ENCODE measurements at regions not wholly inside any gene's neighbourhood (a gene's known extent, or its start where the extent isn't known, plus 50 kb on each side); places are given as distances from the start of the nearest gene placed in this dataset.
"Not testable (repeated sequence)": the region's sequence is repeated elsewhere in the genome, so short reads cannot be mapped to it uniquely, and the experiment has no call there.

DNA sequence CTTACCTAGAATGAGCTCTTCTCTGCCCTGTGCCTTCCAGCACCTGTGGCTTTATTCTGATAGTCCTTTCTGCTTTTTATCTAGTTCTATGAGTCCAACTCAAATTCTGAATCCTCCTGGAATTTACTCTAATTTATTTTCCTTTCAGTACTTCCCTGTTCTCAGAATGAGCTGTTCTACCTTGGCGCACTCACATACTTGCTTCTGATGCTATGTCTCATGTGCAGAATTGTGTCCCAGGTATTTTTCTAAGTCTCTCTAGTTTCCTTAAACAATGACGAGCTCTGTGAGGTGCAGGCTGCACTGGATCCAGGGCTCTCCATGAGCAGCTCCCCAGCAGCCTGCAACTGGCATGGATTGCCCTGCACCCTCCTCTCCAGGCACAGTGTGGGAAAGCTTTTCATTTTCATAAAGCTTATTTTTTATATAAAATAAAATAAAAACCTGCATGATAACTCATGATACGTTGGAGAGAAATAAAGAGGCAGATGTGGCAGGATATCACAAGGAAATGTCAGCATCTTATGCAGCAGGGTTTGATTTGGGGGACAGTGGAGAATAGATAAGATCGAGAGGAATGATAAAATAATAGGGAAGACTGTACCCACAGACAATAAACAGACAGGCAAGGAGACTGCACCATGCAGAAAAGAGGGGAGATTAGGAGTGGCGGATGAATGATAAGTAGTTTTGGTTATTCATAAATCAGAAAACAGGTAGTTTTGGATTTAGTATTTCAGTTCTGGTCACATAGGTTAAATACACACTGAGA lies 258.2 kb upstream of the POM121L12 start:
- DNase-seq (ENCODE audit: low spot score), result no peak

DNA sequence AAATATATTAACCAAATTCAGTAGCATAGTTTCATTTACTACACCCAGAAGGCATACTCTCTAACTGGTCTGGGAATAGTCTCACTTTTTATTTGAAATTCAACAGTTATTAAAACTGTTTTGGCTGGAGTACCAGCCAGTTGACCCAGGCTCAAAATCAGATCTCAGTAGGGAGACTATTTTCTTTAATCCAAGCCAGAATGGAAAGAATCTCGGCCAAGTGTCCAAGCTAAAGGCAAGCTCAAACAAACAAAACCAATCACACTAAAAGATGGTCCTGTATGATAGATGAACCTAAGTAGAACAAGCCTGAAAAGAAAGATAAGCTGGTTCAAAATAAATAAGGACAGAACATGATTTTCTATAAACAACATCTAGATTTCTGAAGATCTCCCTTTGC lies 259.6 kb upstream of the POM121L12 start:
- no peak for DNase-seq (ENCODE audit: low spot score)

DNA sequence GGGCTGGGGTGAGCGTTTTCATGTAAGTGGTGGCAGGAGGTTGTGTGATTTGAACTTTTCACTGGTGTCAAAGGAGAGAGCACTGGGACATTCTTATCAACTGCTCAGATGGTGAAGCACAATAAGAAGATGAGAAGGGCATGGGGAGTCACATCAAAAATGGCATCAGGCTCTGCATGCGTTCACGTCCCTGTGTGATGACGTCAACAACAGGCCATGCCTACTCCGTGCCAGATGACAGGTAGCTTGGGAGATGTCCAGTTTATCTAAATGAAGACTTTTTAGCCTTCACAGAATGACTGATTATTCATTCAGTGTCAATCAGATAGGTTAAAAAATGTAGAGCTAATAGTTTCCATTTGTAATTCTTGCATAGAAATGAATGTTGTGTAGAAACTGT lies 264.3 kb upstream of the POM121L12 start:
- no peak for DNase-seq (ENCODE audit: low spot score)

DNA sequence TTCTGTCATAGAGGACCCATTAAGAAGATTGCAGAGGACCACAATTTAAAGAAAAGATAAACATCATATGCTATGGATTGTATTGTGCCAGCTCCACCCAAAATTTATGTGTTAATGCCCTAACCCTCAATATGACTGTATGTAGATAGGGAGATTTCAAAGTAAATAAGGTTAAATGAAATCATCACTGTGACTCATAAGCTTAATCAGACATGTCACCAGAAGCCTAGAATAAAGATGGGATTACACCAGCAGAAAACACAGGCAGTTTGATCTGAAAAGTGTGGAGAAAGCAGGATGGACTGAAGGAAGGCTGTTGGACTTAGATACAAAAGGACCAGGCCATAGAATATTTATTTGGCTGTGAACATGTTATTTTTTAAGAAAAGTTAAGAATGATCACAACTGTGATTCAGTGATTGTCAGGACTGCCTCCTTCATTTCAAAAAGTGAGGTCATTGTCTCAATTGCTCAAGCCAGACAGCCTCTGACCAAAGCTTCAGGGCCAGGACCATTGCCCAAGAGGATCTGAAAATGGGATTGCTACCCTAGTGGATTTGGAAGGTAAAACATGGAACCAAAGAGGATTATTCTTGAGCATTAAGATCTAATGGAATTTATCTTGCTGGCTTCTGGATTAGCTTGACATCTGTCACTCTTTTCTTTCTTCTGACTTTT lies 270.8 kb upstream of the POM121L12 start:
- DNase-seq (ENCODE audit: low spot score), result peak; percentile 34

DNA sequence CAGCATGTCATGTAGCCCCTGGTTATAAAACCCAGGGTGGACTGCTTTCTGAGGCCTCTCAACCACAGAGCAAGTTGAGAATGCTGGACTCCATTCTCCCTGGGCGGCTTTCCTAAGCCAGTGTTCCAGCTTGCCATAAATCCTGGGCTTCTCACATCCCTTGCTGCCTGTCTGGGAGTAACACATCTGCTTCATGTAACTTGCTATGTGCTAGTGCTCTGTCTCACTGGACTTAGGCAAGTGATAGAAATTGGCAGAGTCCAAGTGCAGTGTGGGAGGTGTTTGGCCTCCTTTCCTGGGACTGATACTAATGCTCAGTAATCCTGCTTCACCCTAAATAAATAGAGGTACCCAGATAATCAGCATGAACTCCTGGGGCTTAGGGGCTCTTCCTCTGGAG lies 277.1 kb upstream of the POM121L12 start:
- DNase-seq (ENCODE audit: low spot score), result no peak

DNA sequence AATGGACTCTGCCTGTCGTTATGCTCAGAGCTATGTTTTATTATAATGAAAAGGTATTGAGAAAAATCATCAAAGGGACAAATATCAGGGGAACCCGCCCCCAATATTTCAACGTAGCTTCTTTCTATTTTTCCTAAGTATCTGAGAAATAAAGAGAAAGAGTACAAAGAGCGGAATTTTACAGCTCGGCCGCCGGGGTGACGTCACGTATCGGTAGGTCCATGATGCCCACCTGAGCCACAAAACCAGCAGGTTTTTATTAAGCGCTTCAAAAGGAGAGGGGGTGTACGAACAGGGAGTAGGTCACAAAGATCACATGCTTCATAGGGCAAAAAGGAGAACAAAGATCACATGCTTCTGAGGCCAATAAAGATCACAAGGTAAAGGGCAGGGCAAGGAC lies 281.6 kb upstream of the POM121L12 start:
- no peak for DNase-seq (ENCODE audit: low spot score)

DNA sequence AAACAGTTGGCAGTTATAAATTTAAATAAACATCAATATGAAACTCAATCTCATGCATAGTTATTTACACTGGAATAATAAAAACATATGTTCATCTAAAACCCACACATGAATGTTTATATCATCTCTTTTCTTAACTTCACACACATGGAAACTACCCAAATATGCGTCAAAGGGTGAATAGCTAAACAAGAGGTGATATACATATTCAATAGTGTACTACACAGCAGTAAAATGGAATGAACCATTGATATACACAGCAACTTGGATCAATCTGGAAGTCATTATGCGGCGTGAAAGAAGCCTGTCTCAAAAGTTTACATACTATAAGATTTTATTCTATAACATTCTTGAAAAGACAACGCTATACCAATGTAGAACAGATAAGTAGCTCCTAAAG lies 282.5 kb upstream of the POM121L12 start:
- no peak for DNase-seq (ENCODE audit: low spot score)

DNA sequence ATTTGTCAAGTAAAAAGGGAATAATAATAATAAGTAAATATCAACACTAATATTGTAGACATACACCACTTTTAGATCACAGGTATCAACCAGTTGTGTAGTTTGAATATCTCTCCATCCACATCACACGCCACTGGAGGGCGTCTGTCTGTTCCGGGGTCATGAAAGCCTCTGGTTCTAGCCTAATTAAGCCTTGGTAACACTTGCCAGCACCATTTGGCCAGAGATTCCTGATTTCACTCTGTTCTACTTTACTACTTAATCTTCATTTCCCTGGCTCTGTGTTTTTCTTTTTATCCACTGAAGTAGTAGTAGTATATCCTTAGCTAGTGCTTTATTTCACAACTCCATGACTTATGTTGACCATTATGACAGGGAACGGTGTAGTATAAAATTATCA lies 285.6 kb upstream of the POM121L12 start:
- no peak for DNase-seq (ENCODE audit: low spot score)

DNA sequence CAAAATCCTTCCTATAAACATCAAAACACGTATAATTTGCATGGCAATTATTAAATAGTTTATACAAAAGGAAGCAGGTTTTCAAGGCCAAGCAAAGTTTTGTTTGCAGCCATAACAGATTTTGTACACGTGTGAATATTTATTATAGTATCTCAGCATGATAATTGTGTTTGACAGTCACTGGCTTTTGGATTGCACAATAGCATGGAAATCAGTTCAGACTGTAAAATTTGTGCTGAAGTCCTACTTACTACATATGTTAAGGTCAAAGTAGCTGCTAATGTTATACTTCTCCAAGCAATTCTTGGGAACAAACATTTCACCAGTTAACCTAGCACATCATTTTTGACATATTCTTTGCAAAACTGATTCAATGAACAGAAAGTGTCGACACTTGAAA lies 287.6 kb upstream of the POM121L12 start:
- no peak for DNase-seq (ENCODE audit: low spot score)

DNA sequence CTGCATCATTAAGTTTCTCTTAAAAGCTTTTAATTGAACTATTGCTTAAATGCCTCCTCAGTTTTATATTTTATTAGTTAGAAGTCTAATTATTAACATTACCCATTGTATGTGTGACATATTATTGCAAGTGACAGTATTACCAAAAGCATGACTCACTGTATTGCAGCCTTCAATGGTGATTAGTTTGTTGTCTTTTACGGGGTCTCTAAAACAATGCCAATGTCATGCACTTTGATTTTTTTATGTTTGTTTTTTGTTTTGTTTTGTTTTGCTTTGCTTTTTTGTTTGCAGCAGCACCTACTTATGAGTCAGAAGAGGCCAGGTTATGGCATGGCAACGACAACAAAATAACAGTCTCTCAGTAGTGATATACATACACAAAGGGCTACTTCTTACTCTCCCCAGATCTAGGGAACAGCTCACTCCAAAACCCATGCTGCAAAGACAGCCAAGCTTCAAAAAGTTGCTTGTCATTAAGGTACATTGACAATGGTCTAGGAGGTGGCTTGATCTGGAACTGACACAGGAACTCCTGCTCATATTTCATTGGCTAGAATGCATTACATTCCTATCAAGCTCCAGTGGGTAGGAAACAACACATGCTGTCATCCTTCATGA lies 293.7 kb upstream of the POM121L12 start:
- no peak for DNase-seq (ENCODE audit: low spot score)

DNA sequence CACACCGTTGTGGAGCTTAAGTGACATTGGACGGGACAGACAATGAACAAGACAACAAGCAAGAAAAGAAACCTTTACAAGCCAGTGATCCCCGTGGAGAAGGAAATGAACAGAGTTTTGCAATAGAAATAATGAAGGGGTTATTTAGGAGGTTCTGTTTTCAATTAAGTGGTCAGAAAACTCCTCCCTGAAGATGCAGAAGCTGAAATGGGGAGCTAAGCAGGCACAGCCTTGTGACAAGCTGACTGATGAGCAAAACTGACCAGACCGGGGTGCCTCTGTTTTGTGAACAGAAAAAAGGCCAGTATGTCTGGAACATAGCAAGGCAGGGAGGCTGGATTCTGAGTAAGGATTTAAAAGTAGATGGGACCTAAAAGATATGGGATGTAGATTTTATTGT lies 299.8 kb upstream of the POM121L12 start:
- no peak for DNase-seq (ENCODE audit: low spot score)

DNA sequence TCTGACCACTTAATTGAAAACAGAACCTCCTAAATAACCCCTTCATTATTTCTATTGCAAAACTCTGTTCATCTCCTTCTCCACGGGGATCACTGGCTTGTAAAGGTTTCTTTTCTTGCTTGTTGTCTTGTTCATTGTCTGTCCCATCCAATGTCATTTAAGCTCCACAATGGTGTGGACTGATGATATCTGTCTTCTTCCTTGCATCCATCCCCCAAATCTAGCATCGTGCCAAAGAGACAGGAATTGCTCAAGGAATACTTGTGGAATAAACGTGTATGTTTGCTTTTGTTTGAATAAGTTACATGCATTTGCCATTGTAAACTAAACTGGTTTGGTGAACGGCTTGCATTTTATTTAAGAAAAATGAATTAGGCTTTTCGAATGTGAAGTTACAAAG lies 306.8 kb upstream of the POM121L12 start:
- DNase-seq (ENCODE audit: low spot score), result not testable (repeated sequence)

DNA sequence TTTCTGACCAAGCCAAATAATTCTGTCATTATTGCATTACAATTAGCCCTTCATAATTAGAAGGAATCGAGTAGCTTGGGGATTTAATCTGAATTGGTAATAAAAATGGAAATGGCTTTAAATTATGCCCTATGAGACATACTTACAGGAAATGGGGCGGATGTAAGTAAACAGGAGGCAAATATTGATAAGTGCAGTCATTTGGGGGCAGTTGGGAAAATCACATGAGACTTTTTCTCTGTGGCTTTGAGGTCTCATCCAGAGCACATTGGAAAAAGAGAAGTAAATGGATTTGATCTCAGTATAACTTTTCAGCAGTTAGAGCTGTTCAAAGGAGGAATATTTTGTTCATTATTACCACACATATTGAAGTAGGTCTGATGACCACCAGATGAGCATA lies 307.8 kb upstream of the POM121L12 start:
- DNase-seq (ENCODE audit: low spot score), result no peak

DNA sequence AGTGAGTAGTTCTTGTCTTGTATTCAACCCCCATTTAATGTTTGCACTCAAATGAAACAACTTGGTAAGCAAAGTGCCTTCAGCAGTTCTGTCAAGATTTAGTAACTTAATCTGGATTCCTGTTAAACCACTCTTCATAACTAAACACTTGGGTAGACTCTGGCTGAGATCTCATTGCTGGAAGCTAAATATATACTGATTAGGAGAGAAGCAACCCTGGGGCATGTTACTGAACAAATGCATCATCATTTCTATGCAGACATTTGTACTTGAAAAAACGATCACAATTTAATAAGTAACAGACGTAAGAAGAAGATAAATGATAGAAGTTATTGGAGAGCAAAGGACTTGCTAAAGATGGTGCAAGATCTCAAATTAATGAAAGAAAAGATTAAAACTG lies 308.4 kb upstream of the POM121L12 start:
- DNase-seq (ENCODE audit: low spot score), result no peak

DNA sequence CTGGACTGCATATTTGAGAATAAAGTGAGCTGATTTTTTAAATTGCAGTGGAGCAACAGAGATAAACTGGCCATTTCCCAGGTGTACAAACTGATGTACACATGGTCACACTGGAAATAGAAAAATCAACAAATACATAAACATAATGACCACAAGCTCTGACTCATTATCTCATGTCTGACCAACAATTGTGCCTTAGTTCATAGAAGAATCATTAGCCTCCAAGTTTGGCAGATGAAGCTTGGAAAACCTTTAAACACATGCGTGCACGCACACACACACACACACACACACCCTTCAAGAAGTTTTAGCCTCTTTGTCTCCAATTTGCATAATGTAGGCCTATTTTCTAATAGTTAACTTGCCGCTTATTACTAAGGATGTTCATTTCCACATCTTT lies 308.9 kb upstream of the POM121L12 start:
- no peak for DNase-seq (ENCODE audit: low spot score)

DNA sequence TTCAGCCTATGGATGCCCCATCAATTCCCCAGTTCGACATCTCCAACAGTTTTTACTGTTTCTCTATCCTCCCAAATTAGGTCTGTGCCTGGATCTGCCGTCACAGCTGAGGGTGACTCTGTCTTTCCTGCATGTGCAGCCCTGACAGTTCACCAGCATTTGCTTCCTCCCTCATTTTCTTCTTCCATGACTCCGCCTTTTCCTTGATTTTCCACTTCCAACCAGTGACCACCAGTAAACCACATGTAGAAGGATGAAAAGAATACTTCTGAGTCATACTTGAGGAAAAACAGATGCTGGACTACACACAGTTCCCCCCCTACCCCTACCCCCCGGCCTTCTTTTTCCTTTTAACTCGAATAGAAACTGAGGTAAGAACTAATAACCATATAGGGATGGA lies 311.8 kb upstream of the POM121L12 start:
- no peak for DNase-seq (ENCODE audit: low spot score)

DNA sequence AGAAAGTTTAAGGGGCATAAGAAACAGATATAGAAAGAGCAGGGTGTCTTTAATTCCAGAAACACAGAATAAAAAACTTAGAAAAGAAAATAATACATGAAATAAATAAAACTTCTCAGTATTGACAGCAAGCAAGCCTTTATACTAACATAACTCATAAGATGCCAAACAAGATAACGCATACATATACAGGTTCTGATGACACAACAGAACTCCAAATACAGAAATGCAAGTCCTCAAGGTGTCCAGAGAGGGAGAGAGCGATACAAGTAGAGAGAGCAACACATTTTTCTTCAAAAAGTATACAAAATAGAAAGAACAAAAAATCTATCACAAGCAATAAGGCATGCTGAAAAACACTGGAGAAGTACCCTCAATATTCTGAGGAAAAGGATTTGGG lies 314.6 kb upstream of the POM121L12 start:
- DNase-seq (ENCODE audit: low spot score), result no peak

DNA sequence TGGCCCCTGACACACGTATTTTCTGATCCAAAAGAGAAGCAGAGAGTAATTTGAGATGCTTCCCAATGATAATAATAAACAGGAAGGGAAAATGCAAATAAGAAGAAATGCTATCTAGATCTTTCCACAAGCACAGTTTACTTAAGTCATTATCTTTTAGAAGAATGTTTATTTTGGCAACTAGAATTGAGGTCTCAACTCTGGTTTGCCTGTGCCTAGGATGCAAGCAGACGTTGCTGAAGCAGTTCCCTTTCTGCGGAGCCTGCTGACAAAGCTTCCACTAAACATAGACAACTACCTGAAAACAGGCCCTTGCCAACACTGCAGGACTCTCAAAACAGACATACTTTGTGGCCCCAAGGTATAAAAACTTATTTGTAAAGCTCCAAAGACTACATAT lies 315.8 kb upstream of the POM121L12 start:
- DNase-seq (ENCODE audit: low spot score), result no peak

DNA sequence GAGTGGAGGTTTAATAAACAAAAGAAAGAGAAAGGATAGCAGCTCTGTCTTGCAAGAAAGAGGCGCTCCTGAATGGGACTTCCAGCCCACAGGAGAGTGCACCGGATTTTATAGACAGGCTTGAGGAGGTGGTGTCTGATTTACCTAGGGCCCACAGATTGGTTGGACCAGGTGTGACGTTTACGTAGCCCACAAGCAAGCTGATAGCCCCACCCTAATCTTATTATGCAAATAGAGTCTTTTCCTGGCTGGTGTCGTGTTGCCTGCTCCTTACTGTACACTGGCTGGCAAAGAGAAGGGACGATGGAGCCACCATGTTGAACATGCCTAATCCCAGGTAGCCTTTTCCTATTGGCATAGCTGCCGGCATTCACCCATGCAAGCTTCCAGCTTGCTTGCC lies 319.7 kb upstream of the POM121L12 start:
- no peak for DNase-seq (ENCODE audit: low spot score)

DNA sequence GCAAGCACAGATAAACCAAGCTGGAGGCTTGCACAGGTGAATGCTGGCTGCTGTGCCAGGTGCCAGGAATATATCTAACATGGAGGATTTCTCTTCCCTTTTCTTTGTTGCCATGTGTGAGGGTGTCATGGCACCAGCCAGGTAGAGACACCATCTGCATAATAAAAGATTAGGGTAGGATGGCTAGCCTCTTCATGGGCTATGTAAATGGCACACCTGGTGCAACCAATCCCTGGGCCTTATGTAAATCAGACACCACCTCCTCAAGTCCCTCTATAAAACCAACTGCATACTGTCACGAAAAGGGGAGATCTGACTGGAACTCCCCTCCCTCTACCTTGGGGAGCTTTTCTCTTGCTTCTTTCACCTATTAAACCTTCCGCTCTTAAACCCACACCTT lies 322.5 kb upstream of the POM121L12 start:
- DNase-seq (ENCODE audit: low spot score), result no peak

DNA sequence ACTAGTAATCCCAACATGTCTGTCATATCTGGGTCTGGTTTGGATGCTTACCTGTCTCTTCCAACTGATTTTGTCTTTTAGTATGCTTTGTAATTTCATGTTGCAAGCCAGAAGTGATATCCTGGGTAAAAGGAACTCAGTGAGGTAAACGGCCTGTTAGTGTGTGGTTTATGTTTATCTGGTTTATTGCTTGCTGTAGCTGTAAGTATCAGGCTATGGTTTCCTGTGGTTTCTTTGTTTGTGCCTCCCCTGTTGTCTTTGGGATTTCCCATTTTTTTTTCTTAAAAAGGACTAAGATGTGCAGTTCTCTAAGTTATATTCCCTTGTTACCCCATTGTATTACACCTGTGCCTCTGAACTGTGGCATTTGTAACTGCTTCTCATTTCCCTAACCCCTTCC lies 323.5 kb upstream of the POM121L12 start:
- no peak for DNase-seq (ENCODE audit: low spot score)

DNA sequence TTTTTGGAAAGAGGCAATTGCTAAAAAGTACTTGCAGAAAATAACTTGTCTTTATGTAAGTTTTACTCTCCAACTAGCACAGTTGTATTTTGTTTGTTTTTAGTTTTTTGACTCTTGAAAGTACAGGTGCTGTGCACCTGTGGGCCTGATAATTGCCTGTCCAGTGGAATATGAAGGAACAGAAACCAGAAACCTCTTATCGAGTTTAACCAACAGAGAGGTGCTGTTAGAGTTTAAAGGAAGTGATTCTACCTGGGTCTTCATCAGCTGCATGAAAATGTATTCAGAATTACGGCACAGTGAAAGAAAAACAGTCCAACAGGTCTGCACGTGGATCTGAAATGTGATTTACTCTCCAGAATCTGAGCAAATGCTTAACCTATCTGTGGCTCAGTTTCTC lies 326.6 kb upstream of the POM121L12 start:
- no peak for DNase-seq (ENCODE audit: low spot score)

DNA sequence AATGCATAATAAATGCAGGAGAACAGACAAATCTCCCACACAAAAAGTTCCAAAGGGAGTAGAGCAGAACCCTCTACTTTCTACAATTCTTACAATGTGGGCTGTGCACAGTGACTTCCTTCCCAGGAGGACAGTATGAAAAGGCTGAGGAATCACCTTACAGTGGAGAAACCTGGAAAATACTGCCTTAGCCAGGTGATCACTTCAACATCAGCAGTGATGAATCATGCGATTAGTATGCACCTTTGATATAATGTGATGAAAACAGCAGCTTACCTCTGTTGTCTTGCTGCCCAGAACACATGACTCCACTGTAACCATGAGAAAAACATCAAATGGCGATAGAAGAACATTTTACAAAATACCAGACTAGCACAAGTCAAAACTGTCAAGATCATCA lies 329.7 kb upstream of the POM121L12 start:
- DNase-seq (ENCODE audit: low spot score), result no peak

DNA sequence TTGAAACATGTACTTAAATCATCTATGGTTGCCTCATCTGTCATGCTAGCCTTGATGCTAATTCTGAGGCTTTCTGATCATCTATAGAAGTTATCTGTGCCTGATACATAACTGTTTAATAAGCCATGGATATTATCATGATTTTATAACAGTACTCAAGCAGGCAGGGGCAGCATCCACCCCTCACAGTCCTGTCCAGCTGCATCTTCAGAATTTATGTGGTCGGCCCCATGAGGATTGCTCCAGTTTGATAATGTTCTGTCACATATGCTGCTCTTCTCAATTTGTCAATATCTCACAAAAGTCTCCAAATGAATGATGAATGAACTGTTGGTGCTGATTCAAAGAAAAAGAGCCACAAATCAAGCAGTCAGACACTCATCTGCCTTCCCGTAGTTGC lies 335.1 kb upstream of the POM121L12 start:
- no peak for DNase-seq (ENCODE audit: low spot score)

Data from RKO (cell line).